Activated CD8-positive, alpha-beta memory T cell treated with anti-CD3 and anti-CD28 coated beads for 24 hours (primary cell): ENCODE measurements at regions not wholly inside any gene's neighbourhood (a gene's known extent, or its start where the extent isn't known, plus 50 kb on each side); places are given as distances from the start of the nearest gene placed in this dataset.

Source experiments
- DNase-seq: peaks from one replicate; pipeline ENCODE4 v3.0.0-alpha.2; 2020

- DNase-seq: no peak
Measured at GRCh38 chr18:24917767-24918166, 434.2 kb downstream of the ZNF521 start.

GRCh38 chr18:24918257-24918656, 433.7 kb downstream of the ZNF521 start:
- DNase-seq: no peak

DNA sequence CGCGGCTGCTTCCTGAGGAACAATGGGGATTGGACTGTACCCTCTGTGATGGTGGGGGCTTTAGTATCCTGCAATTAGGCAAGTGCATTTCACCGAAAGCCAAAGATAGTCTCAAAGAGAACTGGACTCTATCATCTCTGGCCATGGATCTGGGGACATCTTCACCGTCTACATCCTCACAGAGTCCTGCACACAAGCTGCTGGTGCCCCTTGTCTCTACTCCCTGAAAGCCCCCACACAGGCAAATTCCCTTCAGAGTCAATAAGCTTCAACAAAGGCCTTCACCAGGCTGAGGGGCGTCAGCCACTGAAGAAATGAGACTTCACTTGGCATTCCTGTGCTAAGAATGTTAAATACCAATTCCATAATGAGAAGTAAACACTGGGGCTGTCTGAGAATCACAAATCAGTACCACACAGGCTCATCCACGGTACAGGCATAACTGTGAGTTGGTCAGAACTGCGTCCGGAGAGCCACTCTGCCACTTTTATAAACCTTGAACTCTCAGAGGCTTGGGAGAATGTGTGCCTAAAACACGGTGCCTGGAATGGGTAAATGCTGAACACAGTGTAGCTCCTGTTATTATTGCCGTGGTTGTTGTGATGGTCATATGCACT, 432.7 kb downstream of the ZNF521 start:
- DNase-seq: no peak

GRCh38 chr18:24922491-24922890, 429.5 kb downstream of the ZNF521 start:
- no peak for DNase-seq

- no peak for DNase-seq
Measured at GRCh38 chr18:24923138-24923537, 428.8 kb downstream of the ZNF521 start.

- no peak for DNase-seq
Measured at GRCh38 chr18:24924066-24924716, 427.8 kb downstream of the ZNF521 start.

- no peak for DNase-seq
Measured at GRCh38 chr18:24926649-24927048, 425.3 kb downstream of the ZNF521 start.

DNA sequence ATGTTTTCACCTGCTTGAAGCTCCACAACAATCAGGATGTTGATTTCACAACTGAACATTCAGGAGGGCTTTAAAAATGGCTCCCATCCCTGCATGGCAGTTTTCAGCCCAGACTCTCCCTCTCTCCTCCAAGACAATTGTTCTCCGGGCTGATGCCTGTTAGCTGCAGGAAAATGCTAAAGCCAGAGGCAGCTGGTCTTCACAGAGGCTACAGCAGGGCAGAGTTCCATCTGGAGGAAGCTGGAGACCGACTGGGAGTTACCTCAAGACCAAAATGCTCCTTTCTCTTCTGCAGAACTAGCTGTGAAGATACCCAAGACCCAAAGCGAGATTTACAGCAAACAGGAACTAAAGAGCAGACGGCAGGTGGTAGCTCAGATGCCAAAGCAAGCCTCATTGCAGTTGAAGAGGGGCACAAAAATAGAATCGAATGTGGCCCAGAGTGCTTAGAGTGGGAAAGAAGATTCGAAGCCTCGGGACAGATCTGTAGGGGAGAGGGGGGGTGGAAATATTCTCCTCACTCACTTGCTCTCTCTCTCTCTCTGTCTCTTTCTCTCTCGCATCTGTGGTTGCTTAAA, 423.6 kb downstream of the ZNF521 start:
- no peak for DNase-seq

DNA sequence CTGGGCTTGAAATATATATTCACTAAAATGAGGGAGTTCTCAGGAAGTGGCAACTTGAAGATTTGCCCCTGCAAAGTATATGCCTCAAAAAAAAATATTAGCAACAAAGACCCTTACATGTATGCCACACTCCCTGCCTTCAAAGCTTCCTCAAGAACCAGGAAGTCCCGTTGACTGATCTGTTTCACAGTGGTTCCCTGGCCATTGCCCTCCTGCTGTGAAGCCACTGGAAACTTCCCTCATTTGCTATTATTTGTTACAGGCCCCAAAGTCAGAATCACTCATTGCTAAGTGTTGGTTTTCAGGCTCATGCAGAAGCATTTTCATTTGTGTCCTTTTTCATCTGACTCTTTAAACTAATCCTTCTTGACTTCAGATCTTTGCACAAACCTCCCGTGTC, 421.5 kb downstream of the ZNF521 start:
- no peak for DNase-seq

DNA sequence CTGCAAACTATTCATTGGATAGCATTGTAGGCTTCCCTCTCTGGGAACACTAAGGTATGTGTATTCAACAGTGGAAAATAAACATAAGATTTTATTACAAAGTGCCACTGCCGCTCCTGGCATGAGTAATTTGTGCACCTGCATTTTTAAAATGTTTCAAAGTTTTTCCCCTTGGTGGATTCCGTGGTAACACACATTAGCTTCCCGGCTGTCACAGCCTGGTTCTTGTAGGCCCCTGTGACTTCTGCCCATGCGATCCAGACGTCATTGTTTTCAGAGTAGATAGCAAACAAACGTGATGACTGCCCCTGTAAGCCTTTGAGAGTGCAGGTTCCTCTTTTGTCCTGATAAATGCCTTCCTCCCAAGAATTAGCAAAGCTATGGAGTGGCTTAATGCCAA, 421.0 kb downstream of the ZNF521 start:
- DNase-seq: no peak

- DNase-seq: no peak
Measured at GRCh38 chr18:24933345-24933744, 418.6 kb downstream of the ZNF521 start.

DNA sequence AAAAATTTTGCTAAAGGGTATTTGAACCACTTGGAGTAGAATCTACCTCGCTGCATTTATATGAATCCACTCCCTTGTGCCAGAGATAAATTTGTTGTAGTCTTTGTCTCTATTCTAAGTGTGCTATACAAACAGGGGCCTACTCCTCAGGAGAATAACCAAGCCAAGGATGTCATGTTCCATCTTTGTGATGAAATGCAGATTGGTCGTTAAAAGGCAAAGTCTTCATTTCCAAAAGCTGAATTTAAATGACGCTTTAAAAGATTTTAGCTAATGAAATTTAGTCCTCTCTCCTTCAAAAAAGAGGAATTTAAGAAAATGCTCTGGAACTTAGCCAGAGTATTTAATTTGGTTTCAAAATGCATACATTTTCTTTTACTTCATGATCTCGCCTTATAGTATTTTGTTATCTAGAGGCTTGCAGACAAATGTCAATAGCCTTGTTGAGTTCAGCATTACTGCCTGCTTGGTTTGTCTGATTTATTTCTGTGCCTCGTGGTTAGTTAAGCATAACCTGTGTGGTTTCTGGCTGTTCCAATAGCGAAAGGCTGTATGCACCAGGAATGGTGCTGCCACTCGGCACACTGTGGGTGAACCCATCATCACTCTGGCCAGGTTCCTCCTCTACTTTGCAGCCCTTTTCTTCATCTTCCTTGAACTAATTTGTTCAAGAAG, 417.6 kb downstream of the ZNF521 start:
- no peak for DNase-seq

GRCh38 chr18:24935008-24935407, 417.0 kb downstream of the ZNF521 start:
- DNase-seq: no peak

DNA sequence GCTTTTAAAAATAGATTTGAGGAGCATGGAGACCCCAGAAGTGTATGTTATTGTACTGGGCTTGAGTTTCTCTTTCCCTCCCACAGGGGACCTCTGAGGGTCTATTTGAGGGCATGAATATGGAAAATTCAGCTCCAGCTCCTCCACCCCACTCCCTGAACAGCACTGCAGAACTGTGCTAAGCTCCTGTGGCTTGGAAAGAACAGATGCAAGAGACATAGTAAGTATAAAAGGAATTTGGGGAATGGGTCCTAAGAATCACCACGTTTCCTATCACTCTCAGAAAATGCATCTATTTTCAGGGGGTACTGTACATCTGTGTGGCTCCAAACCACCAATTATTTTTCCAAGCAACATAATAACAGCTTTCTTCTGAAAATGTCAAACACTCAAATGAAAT, 416.1 kb downstream of the ZNF521 start:
- DNase-seq: no peak

DNA sequence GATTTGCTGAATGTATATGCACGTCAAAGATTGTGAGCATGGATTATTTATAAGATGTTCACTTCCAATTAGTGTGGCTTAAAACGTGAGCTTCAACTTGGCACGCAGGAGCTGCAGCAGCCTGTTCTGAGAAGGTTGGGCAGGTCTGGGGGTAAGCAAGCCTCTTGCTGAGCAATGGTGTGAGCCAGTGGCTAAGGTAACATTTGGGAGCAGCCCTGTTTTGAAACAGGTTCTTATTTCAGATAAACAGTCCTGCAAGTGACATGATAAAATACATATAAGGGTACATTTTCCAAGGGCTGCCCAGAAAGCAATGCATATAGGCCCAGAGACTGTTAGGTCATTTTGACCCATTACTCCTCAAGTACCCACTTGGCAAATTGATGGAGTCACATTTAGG, 415.3 kb downstream of the ZNF521 start:
- DNase-seq: no peak

GRCh38 chr18:24937639-24938275, 414.2 kb downstream of the ZNF521 start:
- DNase-seq: no peak

GRCh38 chr18:24940416-24940815, 411.6 kb downstream of the ZNF521 start:
- DNase-seq: no peak

DNA sequence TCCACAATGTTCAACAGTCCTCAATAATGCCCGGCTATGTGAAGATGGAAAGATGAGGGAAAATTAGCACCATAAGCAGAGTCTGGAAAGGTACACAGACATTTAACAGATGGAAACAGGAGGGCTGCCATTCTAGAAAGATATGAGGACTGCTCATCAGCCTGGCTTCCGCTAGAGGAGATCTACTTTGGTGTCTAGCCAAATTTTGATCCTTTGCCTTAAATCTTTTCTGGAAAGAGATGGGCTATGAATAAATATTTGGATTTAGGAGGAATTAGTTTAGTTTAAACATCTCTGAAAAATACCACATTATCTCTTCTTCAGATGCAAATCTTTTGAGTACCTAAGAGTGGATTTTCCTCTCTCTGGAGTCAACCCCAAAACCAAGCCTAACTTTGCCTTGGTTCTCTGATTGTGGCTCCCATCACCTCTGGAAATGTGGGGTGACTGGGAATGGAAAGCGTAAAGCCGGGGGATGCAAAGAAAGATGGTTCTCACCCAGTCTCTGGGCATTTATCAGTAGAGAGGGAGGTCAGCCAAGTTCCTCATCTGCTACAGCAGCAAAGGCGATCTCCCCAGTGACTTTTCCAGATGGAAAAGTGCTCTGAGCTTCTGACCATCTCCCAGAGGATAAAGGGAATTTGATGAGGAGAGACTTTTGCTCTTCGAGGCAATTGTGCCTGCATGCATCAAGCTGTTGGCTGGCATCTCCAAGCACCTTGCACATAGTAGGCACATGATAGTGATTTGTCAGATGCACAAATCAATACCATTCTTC, 410.6 kb downstream of the ZNF521 start:
- DNase-seq: no peak

DNA sequence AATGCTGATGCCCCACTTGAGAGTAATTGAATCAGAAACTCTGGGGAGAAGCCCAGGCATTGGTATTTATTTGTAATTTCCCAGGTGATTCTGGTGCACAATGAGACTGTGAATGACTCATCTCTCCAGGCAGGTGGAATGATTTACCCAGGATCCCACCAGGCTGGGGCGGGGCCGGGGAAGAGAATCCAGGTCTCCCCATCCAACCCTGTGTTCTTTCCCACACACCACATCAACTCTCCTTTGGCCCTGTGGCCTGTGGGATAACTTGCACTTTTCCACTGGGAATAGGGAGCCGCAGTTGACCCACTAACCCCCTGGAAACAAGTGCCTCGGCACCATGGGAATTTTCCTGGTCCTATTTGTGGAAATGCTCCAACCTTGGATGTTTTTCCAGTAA, 409.8 kb downstream of the ZNF521 start:
- DNase-seq: no peak

DNA sequence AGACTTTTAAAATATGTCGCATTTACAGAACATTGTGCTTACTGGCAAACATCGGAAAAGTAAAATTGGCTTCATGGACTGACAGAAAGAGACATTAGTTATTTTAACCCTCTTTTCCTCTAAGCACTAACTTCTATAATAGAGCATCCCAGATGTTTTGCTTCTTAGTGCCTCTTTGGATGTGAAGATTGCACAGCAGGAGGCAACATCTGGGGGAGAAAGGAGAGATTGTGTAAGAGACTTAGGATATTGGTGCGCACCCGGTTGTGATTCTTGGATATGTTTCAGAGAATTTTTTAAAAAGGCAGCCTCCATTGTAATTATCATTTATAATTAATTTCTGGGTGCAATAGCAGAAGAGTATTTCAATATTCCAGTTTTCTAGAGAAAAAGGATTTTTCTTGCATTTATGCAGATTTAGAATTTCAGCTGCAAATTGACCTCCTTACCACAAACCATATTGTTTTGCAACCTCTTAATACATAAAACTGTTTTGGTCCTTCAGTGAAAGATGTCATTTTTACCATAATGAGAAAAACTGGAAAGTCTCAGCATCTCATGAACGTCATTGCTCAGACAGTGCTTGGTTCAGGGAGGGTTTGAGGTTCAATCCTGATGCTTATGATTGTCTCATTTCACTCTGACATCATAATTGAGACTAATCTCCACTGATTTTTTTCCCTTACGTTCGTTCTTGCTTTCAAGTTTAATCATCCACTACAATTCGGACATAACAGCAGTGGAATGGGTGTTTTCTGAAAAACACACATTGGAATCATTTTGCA, 404.3 kb downstream of the ZNF521 start:
- no peak for DNase-seq

- no peak for DNase-seq
Measured at GRCh38 chr18:24949908-24950307, 402.1 kb downstream of the ZNF521 start.

DNA sequence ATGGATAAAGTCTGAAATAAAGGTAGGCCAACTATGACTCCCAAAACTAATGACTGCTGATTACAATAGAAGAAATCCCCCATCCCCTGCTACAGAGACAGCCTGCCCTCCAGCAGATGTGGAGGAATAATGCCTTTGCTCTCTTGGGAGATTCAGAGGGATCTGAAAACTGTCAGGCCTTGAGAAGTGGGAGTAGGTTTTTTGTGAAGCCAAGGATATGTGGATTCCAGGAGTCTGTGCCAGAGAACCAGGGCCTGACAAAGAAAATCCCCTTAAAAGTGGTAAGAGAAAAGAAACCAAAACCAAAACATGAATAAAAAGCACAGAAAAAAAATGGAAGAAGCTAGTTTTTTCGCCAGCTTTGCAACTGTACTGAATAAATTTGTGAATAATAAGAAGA, 397.6 kb downstream of the ZNF521 start:
- no peak for DNase-seq
